ENCODE measurements at regions not wholly inside any gene's neighbourhood (a gene's known extent, or its start where the extent isn't known, plus 50 kb on each side); places are given as distances from the start of the nearest gene placed in this dataset.

GRCh38 chr12:88432531-88433490, 147.5 kb downstream of the KITLG start:
- no peaks in the 10 kb centered on the region for H3K36me3 ChIP-seq
- 73% methylated on average over 9 of the region's 9 CpGs for WGBS

DNA sequence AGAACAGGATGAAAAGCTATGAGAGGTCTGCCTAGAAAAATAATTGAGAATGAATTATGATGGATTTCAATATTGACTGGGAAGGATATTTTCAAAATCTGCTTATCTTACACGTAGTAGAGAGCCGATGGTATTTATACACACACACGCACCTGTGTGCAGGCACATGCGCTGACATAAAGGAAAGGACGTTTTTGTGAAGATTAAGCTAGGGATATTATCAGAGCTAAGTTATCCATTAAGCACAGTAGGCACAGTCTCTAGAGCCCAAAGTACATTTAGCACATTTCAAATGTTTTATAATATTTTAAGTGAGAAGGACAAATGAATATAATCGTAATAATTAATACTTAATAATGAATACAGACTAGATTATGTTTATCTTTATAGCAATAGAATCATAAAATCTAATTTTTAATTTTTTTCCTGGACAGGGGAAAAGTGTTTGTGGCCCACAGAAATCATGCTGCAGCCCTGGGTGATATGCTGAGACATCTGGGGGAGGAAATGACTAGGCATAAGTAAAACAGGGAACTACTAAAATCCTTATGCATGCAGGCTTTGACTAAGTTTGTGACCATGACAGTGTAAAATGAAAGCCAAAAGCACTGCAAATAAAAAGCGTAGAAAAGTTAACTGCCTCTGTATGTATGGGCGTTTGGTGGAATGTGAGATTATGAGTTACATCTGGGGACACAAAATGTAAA, 146.1 kb downstream of the KITLG start:
- TF ChIP-seq, protein P1, sequence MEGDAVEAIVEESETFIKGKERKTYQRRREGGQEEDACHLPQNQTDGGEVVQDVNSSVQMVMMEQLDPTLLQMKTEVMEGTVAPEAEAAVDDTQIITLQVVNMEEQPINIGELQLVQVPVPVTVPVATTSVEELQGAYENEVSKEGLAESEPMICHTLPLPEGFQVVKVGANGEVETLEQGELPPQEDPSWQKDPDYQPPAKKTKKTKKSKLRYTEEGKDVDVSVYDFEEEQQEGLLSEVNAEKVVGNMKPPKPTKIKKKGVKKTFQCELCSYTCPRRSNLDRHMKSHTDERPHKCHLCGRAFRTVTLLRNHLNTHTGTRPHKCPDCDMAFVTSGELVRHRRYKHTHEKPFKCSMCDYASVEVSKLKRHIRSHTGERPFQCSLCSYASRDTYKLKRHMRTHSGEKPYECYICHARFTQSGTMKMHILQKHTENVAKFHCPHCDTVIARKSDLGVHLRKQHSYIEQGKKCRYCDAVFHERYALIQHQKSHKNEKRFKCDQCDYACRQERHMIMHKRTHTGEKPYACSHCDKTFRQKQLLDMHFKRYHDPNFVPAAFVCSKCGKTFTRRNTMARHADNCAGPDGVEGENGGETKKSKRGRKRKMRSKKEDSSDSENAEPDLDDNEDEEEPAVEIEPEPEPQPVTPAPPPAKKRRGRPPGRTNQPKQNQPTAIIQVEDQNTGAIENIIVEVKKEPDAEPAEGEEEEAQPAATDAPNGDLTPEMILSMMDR (IDR thresholded peaks at IDR 0.05), result no peak
- TF ChIP-seq POLR2AphosphoS5 (IDR thresholded peaks at IDR 0.05) (no peak), POLR2A (IDR thresholded peaks at IDR 0.05) (no peak)
- WGBS, result 77% methylated on average over 8 of the region's 8 CpGs
- no peak for DNase-seq (ENCODE audit: low spot score)
- Histone ChIP-seq H3K4me1 (replicated peaks) (no peaks in the 10 kb centered on the region), H3K27ac (no peak overlapping the region), H3K36me3 (no peaks in the 10 kb centered on the region), H3K27me3 (replicated peaks; ENCODE audit: insufficient read depth) (no peaks in the 10 kb centered on the region), H3K4me3 (no peak overlapping the region), H3K9me3 (no peaks in the 10 kb centered on the region)
- intact Hi-C loops (cut with DNase I), result no loop called here

More at GRCh38 chr12:88432531-88433490, 147.5 kb downstream of the KITLG start:
- Histone ChIP-seq H3K4me3 (no peak overlapping the region), H3K27ac (no peak overlapping the region), H3K4me1 (replicated peaks) (no peaks in the 10 kb centered on the region), H3K9me3 (no peaks in the 10 kb centered on the region), H3K27me3 (replicated peaks; ENCODE audit: insufficient read depth) (no peaks in the 10 kb centered on the region)
- no peak for TF ChIP-seq POLR2AphosphoS5 (IDR thresholded peaks at IDR 0.05)
- TF ChIP-seq, protein P1 (IDR thresholded peaks at IDR 0.05), result no peak
- no peak for TF ChIP-seq POLR2A (IDR thresholded peaks at IDR 0.05)
- intact Hi-C loops (cut with DNase I), result no loop called here
- DNase-seq (ENCODE audit: low spot score), result no peak

- H3K36me3 ChIP-seq, result no peaks in the 10 kb centered on the region
- H3K4me3 ChIP-seq, result no peak overlapping the region
- H3K27me3 ChIP-seq (replicated peaks; ENCODE audit: insufficient read depth), result no peaks in the 10 kb centered on the region
- no peaks in the 10 kb centered on the region for H3K9me3 ChIP-seq
- no peaks in the 10 kb centered on the region for H3K4me1 ChIP-seq (replicated peaks)
- 65% methylated on average over 4 of the region's 4 CpGs for WGBS
- DNase-seq (ENCODE audit: low spot score), result no peak
- TF ChIP-seq POLR2AphosphoS5 (IDR thresholded peaks at IDR 0.05) (no peak), POLR2A (IDR thresholded peaks at IDR 0.05) (no peak)
- TF ChIP-seq, protein P1 (IDR thresholded peaks at IDR 0.05), result no peak
- no peak overlapping the region for H3K27ac ChIP-seq
- intact Hi-C loops (cut with DNase I), result no loop called here
These were observed 144.8 kb downstream of the KITLG start for GRCh38 chr12:88435334-88436076.

GRCh38 chr12:88437226-88437625, 143.0 kb downstream of the KITLG start:
- no peak for DNase-seq (ENCODE audit: low spot score)
- intact Hi-C loops (cut with DNase I), result no loop called here
- no peak for TF ChIP-seq POLR2A (IDR thresholded peaks at IDR 0.05)
- TF ChIP-seq POLR2AphosphoS5 (IDR thresholded peaks at IDR 0.05), result no peak
- TF ChIP-seq, protein P1 (IDR thresholded peaks at IDR 0.05), result no peak
- Histone ChIP-seq H3K4me1 (replicated peaks) (no peaks in the 10 kb centered on the region), H3K27ac (no peak overlapping the region), H3K36me3 (no peaks in the 10 kb centered on the region), H3K9me3 (no peaks in the 10 kb centered on the region), H3K4me3 (no peak overlapping the region), H3K27me3 (replicated peaks; ENCODE audit: insufficient read depth) (no peaks in the 10 kb centered on the region)
- WGBS, result 100% methylated on average over 3 of the region's 3 CpGs

Small RNA genes in the stretch of these regions (small RNA-seq; reads per million reads assigned to genes)
- 0 reads per million in 2 donors for gene RF00019
